ENCODE measurements at regions not wholly inside any gene's neighbourhood (a gene's known extent, or its start where the extent isn't known, plus 50 kb on each side); places are given as distances from the start of the nearest gene placed in this dataset.

GRCh38 chr2:239774933-239775622 lies 250.1 kb downstream of the NDUFA10 start:
- no peak for TF ChIP-seq GATA2 (IDR thresholded peaks at IDR 0.05; ENCODE audit: low read depth, low read length)
- TF ChIP-seq GATA3 (IDR thresholded peaks at IDR 0.05; ENCODE audit: low read depth, low read length) = no peak

- TF ChIP-seq GATA2 (IDR thresholded peaks at IDR 0.05; ENCODE audit: low read depth, low read length) (no peak), GATA3 (IDR thresholded peaks at IDR 0.05; ENCODE audit: low read depth, low read length) (no peak)
These were observed 251.0 kb downstream of the NDUFA10 start for GRCh38 chr2:239774142-239774462.

DNA sequence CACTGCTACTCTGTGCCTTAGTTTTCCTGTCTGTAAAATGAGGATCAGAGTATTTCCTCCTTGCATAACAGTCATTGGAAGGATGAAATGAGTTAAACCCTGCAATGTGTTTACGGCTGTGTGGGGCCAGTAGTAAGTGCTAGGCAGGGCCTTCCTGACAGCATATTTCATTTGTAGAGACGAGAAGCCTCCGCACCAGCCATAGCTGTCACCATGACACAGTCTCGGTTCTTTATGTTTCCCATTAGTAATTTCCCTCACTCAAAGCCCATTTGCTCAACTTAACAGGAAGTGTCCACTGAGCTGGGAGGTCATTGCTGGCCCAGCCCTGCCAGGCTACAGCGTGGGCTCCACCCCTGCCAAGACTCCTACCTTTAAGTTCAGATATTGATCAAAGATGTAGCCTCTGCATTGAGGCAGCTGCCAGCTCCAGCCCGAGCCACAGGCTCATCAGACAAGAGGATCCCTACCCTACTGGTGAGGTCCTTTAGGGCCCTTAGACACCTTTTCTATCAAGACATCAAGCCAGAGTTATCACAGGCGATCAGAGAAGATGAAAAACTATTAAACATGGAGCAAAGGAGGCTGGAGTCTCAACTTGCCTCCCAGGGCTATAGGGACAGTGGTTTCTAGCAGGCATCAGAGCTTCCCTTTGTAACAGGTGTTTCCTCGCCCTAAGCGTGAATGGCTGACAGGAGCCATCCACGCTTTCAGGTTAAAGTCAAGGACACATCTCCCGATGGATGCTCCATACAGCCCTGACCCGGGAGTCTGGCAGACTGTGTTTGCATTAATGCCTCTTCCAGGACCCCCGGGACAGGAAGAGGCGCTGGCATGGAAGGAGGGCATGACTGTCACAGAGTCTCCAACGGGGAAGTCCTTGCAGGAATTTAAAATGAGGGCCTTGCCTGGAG lies 251.7 kb downstream of the NDUFA10 start:
- TF ChIP-seq GATA2 (IDR thresholded peaks at IDR 0.05; ENCODE audit: low read depth, low read length) = no peak
- no peak for TF ChIP-seq GATA3 (IDR thresholded peaks at IDR 0.05; ENCODE audit: low read depth, low read length)

DNA sequence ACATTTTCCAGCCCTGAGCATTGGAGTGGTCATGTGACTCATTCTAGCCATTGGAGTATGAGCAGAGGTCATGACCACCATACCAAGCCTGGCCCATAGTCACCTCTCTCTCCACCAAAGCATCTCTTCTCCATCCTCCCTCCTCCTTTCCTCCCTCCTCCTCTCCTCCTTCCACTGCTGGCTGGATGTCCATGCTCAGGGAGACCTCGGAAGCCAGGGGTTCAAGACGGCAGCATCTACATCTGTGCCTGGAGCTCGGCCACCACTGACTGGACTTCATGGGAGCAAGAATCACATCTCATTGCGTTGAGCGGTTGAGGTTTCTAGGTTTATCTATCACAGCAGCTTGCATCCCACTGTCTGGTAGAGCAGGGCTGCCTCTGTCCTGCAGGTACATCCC lies 252.4 kb downstream of the NDUFA10 start:
- TF ChIP-seq GATA2 (IDR thresholded peaks at IDR 0.05; ENCODE audit: low read depth, low read length) = no peak
- TF ChIP-seq GATA3 (IDR thresholded peaks at IDR 0.05; ENCODE audit: low read depth, low read length) = no peak

DNA sequence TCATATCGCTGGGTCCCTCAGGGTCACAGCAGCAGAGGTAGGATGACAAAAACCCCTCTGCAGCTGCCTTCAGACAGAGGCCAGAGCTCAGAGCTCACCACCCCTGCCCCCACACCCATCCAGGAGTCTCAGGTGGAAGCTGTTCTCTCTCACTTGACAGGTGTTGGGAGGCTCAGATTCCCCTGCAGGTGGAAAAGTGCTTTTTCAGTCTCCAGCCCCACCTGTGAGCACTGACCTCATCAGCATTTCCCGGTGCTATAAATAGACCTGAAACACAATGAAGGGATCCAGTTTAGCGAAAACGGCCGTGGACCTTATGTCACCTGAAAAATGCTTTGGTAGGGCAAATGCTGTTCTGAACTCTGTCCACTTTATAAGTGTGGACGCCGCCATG lies 254.9 kb downstream of the NDUFA10 start:
- TF ChIP-seq GATA3 (IDR thresholded peaks at IDR 0.05; ENCODE audit: low read depth, low read length) = no peak
- TF ChIP-seq GATA2 (IDR thresholded peaks at IDR 0.05; ENCODE audit: low read depth, low read length) = no peak

GRCh38 chr2:239769554-239770245 lies 255.4 kb downstream of the NDUFA10 start:
- TF ChIP-seq GATA2 (IDR thresholded peaks at IDR 0.05; ENCODE audit: low read depth, low read length) = no peak
- TF ChIP-seq GATA3 (IDR thresholded peaks at IDR 0.05; ENCODE audit: low read depth, low read length) = no peak

- no peak for TF ChIP-seq GATA3 (IDR thresholded peaks at IDR 0.05; ENCODE audit: low read depth, low read length)
- no peak for TF ChIP-seq GATA2 (IDR thresholded peaks at IDR 0.05; ENCODE audit: low read depth, low read length)
These were observed 256.1 kb downstream of the NDUFA10 start for GRCh38 chr2:239768907-239769553.

DNA sequence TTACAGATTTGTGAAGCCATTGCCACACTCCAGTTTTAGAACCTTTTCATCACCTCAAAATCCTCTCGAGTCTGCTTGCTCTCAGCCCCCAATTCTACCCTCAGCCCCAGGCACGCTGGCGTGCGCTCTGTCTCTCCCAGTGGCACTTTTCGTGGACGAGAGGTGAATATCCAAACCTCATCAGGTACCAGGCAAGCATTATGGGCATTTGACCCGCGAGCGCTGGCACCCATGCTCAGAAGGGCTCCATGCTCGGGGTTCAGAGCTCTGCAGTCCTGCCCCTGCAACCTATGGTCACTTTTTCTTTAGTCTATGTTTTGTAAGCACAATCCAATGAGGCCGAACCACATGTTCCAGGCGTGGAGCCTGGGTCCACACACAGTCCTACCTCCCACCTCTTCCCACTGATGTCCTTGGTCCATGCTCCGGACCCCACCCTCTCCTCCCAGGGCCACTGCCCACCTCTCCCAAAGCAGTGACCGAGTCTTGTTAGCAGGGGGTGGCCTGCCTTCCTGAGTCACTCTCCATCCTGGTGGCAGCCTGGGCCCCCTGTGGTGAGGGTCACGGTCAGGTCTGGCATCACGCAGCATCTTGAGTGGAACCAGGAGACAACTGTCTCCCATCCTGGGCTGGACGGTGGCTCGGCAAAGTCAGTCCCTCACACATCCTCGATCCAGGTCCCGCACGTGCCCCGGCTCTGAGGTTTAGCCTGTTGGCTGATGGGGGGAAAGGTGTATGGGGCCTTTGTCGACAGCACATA lies 256.9 kb downstream of the NDUFA10 start:
- no peak for TF ChIP-seq GATA3 (IDR thresholded peaks at IDR 0.05; ENCODE audit: low read depth, low read length)
- no peak for TF ChIP-seq GATA2 (IDR thresholded peaks at IDR 0.05; ENCODE audit: low read depth, low read length)

DNA sequence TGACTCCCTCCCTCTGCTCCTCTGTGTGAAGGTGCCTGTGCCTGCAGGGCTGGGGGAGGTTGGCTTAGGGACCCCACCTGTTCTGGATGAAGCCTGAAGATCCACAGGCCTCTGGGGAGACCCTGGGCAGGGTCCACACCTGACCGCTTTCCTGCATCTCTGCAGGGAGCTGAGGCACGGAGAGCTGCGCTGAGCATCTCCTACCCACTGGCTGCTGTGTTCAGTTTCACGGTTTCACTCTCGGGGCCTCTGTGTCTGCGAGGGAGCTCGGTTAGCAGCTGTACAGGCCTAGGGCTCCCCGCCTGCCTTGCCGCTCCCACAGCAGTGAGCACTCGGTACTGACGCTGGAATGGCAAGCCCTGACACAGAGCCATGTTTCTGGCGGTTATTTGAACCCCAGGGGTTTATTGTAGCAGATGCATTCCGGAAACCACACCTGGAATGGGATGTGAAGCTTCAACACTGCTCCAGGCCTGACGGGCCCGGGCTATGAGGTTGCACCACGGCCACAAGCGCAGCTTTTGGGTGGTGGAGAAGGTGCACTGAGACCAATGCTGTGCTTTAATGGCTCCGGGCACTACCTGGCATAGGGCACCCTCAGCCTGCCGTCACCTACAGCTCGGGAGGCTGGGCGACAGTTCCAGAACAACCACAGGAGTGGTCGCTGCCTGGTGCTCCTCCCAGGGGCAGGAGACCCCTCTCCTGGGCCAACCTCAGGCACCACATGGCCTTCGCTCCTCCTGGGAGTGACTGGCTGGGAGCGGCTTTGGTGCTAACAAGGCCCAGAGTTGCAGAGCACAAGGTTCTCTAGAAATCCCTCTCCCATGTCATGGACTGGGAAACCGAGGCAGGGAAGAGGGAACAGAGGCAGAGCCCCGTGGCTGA lies 257.9 kb downstream of the NDUFA10 start:
- TF ChIP-seq GATA2 (IDR thresholded peaks at IDR 0.05; ENCODE audit: low read depth, low read length) (no peak), GATA3 (IDR thresholded peaks at IDR 0.05; ENCODE audit: low read depth, low read length) (no peak)

GRCh38 chr2:239765911-239766310 lies 259.2 kb downstream of the NDUFA10 start:
- TF ChIP-seq GATA2 (IDR thresholded peaks at IDR 0.05; ENCODE audit: low read depth, low read length) (no peak), GATA3 (IDR thresholded peaks at IDR 0.05; ENCODE audit: low read depth, low read length) (no peak)

DNA sequence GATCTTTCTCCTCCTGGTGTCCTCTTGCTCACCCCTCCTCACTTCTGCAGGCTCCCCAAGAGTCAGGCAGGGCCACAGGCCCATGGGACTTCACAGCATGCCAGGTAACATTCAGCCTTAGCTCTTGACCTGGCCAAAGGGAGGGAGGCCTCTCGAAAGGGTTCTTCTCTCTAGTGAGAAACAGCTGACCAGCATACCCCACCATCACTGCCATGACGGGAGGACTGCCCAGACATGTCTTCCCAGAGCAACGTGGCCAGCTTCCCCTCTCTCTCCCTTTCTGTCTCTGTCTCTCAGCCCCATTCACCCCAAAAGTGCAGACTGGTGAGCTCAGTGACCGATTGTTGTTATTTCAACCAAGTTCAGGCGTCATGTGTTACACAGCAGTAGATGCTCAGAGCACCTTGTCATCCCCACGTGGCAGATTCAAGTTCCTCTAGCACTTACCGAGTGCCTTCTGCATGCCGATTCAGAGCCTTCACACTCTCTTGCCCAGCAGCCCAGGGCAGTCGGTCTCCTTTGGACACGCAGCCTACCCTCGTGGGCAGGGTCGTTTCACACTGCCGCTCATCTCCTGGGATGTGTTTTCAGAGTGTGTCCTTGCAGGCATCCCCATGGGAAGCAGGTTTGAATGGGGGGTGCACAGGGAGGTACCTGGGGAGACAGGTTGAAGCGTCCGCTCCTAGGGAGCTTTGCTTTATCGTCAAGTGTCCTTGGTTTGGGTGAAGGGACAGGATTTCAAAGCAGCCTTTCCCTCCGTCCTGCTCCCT lies 259.9 kb downstream of the NDUFA10 start:
- TF ChIP-seq GATA2 (IDR thresholded peaks at IDR 0.05; ENCODE audit: low read depth, low read length) (no peak), GATA3 (IDR thresholded peaks at IDR 0.05; ENCODE audit: low read depth, low read length) (no peak)

Measured in SH-SY5Y (cell line).